Esophagus squamous epithelium (tissue), 4 donors: ENCODE measurements at regions not wholly inside any gene's neighbourhood (a gene's known extent, or its start where the extent isn't known, plus 50 kb on each side); places are given as distances from the start of the nearest gene placed in this dataset.

Source experiments
- CTCF ChIP-seq, 6 experiments: fragments of 450-650 bp in 4 of 6; fragments of 200-600 bp in 2 of 6; sonication (generic) in 2 of 6; IDR thresholded peaks; one replicate each; pipeline ENCODE4 v1.5.1; 2016 to 2019; ENCODE audit warnings: antibody characterized with exemption in 6 of 6, mild to moderate bottlenecking in 4 of 6, moderate library complexity in 4 of 6
- POLR2A ChIP-seq, 4 donors: fragments of 450-650 bp; IDR thresholded peaks; one replicate each; pipeline ENCODE4 v1.6.1; 2017; ENCODE audit warnings: antibody characterized with exemption in 4 of 4, mild to moderate bottlenecking in 4 of 4, moderate library complexity in 3 of 4

- no peak for TF ChIP-seq CTCF (IDR thresholded peaks at IDR 0.05)
- TF ChIP-seq POLR2A (IDR thresholded peaks at IDR 0.05), result no peak
Observed at GRCh38 chr2:64394153-64394552, 59.8 kb upstream of the LGALSL start.
